ENCODE measurements at regions not wholly inside any gene's neighbourhood (a gene's known extent, or its start where the extent isn't known, plus 50 kb on each side); places are given as distances from the start of the nearest gene placed in this dataset.

DNA sequence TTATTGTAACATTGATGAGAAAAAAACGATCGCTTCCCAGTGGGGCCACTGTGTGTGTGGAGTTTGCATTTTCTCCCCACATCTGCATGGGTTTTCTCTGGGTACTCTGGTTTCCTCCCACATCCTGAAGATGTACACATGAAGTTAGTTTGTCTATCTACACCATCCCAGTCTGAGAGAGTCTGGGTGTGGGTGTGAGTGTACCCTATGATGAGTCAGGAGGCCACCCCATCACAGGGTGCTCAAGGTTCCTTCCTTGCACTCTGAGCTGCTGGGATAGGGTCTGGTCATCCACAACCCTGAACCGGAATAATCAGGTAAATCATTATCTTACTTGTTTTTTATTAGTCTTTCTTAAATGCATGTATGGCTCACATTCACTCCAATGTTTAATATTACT lies 457.1 kb downstream of the NTRK3 start:
- Histone ChIP-seq H4K20me1 (ENCODE audit: insufficient read depth, low read length) (no peaks in the 10 kb centered on the region), H3K36me3 (ENCODE audit: insufficient read depth, low read length) (no peaks in the 10 kb centered on the region), H3K4me1 (ENCODE audit: insufficient read depth, low read length, poor library complexity, severe bottlenecking) (no peaks in the 10 kb centered on the region), H3K27ac (ENCODE audit: low read depth, low read length, poor library complexity, severe bottlenecking) (no peak overlapping the region), H3K4me3 (ENCODE audit: low read depth, low read length, poor library complexity, severe bottlenecking) (no peak overlapping the region), H2AFZ (ENCODE audit: low read length) (no peak overlapping the region), H3K9me3 (ENCODE audit: low read length) (no peaks in the 10 kb centered on the region), H3K79me2 (ENCODE audit: insufficient read depth, low read depth, low read length) (no peaks in the 10 kb centered on the region), H3K9me2 (ENCODE audit: insufficient read depth, low read length) (no peaks in the 10 kb centered on the region), H3K4me2 (ENCODE audit: low read length) (no peak overlapping the region)
- no peak for TF ChIP-seq EZH2phosphoT487 (IDR thresholded peaks at IDR 0.05; ENCODE audit: borderline replicate concordance, low read depth, low read length)
- TF ChIP-seq, protein P1, sequence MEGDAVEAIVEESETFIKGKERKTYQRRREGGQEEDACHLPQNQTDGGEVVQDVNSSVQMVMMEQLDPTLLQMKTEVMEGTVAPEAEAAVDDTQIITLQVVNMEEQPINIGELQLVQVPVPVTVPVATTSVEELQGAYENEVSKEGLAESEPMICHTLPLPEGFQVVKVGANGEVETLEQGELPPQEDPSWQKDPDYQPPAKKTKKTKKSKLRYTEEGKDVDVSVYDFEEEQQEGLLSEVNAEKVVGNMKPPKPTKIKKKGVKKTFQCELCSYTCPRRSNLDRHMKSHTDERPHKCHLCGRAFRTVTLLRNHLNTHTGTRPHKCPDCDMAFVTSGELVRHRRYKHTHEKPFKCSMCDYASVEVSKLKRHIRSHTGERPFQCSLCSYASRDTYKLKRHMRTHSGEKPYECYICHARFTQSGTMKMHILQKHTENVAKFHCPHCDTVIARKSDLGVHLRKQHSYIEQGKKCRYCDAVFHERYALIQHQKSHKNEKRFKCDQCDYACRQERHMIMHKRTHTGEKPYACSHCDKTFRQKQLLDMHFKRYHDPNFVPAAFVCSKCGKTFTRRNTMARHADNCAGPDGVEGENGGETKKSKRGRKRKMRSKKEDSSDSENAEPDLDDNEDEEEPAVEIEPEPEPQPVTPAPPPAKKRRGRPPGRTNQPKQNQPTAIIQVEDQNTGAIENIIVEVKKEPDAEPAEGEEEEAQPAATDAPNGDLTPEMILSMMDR (conservative IDR thresholded peaks at IDR 0.05; ENCODE audit: low read length): no peak
- CTCF ChIA-PET (ENCODE audit: unreplicated experiment): no interaction called here
- POLR2A ChIA-PET: no interaction called here
- intact Hi-C loops (cut with micrococcal nuclease; ENCODE audit: unreplicated experiment): no loop called here
- DNase-seq (ENCODE audit: low spot score): no peak
- no TSS peak for BruUV-seq (replicated peaks)

DNA sequence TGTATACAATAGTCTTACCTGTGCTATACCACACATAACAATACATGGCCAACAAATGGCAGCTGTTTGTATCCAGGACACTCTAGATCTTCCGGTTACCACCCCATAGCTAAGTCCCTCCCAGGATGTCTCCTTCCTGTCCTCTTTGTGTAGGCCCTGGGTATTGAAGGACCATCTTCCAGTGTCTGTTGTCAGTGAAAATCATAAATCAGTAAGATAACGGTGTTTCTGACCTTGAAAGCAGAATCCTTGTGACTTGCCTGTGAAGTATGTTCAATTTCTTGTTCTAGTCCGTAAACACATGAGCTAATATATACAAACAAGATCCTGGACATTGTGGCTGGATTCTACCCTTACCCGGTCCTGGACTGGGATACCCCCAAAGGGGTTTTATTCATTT lies 462.8 kb downstream of the NTRK3 start:
- no peaks in the 10 kb centered on the region for H4K20me1 ChIP-seq (ENCODE audit: insufficient read depth, low read length)
- no peaks in the 10 kb centered on the region for H3K79me2 ChIP-seq (ENCODE audit: insufficient read depth, low read depth, low read length)
- H3K27ac ChIP-seq (ENCODE audit: low read depth, low read length, poor library complexity, severe bottlenecking): no peak overlapping the region
- no peaks in the 10 kb centered on the region for H3K36me3 ChIP-seq (ENCODE audit: insufficient read depth, low read length)
- BruUV-seq (replicated peaks): no TSS peak
- TF ChIP-seq EZH2phosphoT487 (IDR thresholded peaks at IDR 0.05; ENCODE audit: borderline replicate concordance, low read depth, low read length): no peak
- TF ChIP-seq, protein P1 (conservative IDR thresholded peaks at IDR 0.05; ENCODE audit: low read length): no peak
- H3K9me3 ChIP-seq (ENCODE audit: low read length): no peaks in the 10 kb centered on the region
- no peak overlapping the region for H2AFZ ChIP-seq (ENCODE audit: low read length)
- intact Hi-C loops (cut with micrococcal nuclease; ENCODE audit: unreplicated experiment): no loop called here
- CTCF ChIA-PET (ENCODE audit: unreplicated experiment): no interaction called here
- H3K4me1 ChIP-seq (ENCODE audit: insufficient read depth, low read length, poor library complexity, severe bottlenecking): no peaks in the 10 kb centered on the region
- POLR2A ChIA-PET: no interaction called here
- no peak overlapping the region for H3K4me2 ChIP-seq (ENCODE audit: low read length)
- no peaks in the 10 kb centered on the region for H3K9me2 ChIP-seq (ENCODE audit: insufficient read depth, low read length)
- no peak overlapping the region for H3K4me3 ChIP-seq (ENCODE audit: low read depth, low read length, poor library complexity, severe bottlenecking)
- DNase-seq (ENCODE audit: low spot score): no peak

DNA sequence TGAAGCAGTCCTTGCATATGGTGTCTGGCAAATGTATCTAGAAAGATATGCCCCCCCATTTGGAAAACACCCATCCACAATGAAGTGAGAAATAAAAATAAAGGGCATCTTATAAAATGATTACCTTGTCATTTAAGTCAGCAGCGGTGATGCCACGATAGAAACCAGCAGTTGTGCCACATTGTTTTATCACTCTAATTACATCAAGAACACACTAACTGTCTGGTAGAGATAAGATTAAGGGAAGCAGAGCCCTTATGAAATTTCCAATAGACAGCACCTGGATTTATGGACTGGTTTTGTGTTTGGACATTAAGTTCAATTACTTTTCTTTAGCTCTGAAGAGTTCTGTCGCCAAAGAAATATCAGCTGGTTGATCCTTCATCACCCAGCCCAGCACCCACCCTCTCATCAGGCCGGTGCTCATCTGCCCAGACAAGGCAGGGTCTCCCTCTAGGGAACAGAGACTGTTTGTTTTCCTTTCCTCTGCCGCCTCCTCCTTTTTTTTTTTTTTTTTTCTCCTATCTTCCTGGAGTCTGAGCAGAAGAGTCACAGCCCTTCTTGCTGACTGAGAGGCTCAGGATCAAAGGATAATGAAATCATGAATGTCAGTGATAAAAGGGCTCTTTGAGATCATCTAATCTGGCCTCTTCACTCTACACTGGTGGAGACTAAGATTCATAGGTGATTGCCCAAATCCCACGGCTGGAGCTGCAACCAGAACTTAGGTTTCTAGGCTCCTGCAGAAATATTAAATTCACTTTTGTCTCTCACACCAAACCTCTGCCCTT lies 464.1 kb downstream of the NTRK3 start:
- intact Hi-C loops (cut with micrococcal nuclease; ENCODE audit: unreplicated experiment): no loop called here
- no peak overlapping the region for H3K4me2 ChIP-seq (ENCODE audit: low read length)
- TF ChIP-seq, protein P1 (conservative IDR thresholded peaks at IDR 0.05; ENCODE audit: low read length): no peak
- TF ChIP-seq EZH2phosphoT487 (IDR thresholded peaks at IDR 0.05; ENCODE audit: borderline replicate concordance, low read depth, low read length): no peak
- no TSS peak for BruUV-seq (replicated peaks)
- no peaks in the 10 kb centered on the region for H3K79me2 ChIP-seq (ENCODE audit: insufficient read depth, low read depth, low read length)
- no peak overlapping the region for H3K4me3 ChIP-seq (ENCODE audit: low read depth, low read length, poor library complexity, severe bottlenecking)
- H3K9me3 ChIP-seq (ENCODE audit: low read length): no peaks in the 10 kb centered on the region
- no peaks in the 10 kb centered on the region for H3K36me3 ChIP-seq (ENCODE audit: insufficient read depth, low read length)
- H3K9me2 ChIP-seq (ENCODE audit: insufficient read depth, low read length): no peaks in the 10 kb centered on the region
- ChIA-PET POLR2A (interaction anchor here (0.7 kb wide), 1 partner anchor 22 kb away, joined by 4 read pairs; no protein-coding TSS in a partner anchor), CTCF (ENCODE audit: unreplicated experiment) (no interaction called here)
- H4K20me1 ChIP-seq (ENCODE audit: insufficient read depth, low read length): no peaks in the 10 kb centered on the region
- no peak for DNase-seq (ENCODE audit: low spot score)
- H3K4me1 ChIP-seq (ENCODE audit: insufficient read depth, low read length, poor library complexity, severe bottlenecking): no peaks in the 10 kb centered on the region
- H2AFZ ChIP-seq (ENCODE audit: low read length): no peak overlapping the region
- H3K27ac ChIP-seq (ENCODE audit: low read depth, low read length, poor library complexity, severe bottlenecking): no peak overlapping the region

Measured in OCI-LY7 (cell line).